Prostate gland (tissue), 2 donors: ENCODE measurements at regions not wholly inside any gene's neighbourhood (a gene's known extent, or its start where the extent isn't known, plus 50 kb on each side); places are given as distances from the start of the nearest gene placed in this dataset.

ENCODE experiments used
- DNase-seq: peaks from one replicate; pipeline ENCODE4 v3.0.0-alpha.2; 2019; ENCODE audit warnings: low spot score
- H3K27ac ChIP-seq, 2 donors: fragments of 200-600 bp; sonication (generic); 2 replicates each; pipeline ENCODE4 v1.5.1; 2017 to 2019
- H3K27me3 ChIP-seq: fragments of 200-600 bp; sonication (generic); replicated peaks from 2 replicates; pipeline ENCODE4 v1.5.1; 2019; ENCODE audit not compliant: insufficient read depth
- H3K36me3 ChIP-seq, 2 donors: fragments of 200-600 bp; sonication (generic); 1 replicate in 1 of 2; 2 replicates in 1 of 2; pipeline versions ENCODE4 v1.5.1 to v1.8.1; 2017 to 2019
- H3K4me1 ChIP-seq: fragments of 200-600 bp; sonication (generic); replicated peaks from 2 replicates; pipeline ENCODE4 v1.5.1; 2019
- H3K4me3 ChIP-seq, 2 donors: fragments of 200-600 bp; sonication (generic); 2 replicates each; pipeline ENCODE4 v1.5.1; 2017 to 2019
- H3K9me3 ChIP-seq: fragments of 200-600 bp; sonication (generic); 2 replicates; pipeline ENCODE4 v1.5.1; 2017
- POLR2A ChIP-seq: fragments of 450-650 bp; IDR thresholded peaks from one replicate; pipeline ENCODE4 v1.6.1; 2016; ENCODE audit warnings: antibody characterized with exemption, mild to moderate bottlenecking
- POLR2AphosphoS5 ChIP-seq: sonication (generic); formaldehyde crosslinking; IDR thresholded peaks from one replicate; pipeline ENCODE4 v1.6.1; 2017; ENCODE audit warnings: antibody characterized with exemption
- WGBS: methylation state at CpG from one replicate; pipeline ENCODE4 v1.1.5; 2018; 5-methylcytosine and 5-hydroxymethylcytosine counted together
- intact Hi-C: fragments of 100-400 bp; cut with DNase I; formaldehyde crosslinking; loops from one replicate; pipeline ENCODE4 v1.14.2; 2022
- TF ChIP-seq, protein P1 (sequence below), 4 experiments: fragments of 200-600 bp in 2 of 4; fragments of 450-650 bp in 2 of 4; sonication (generic) in 2 of 4; IDR thresholded peaks; 1 replicate in 3 of 4; 2 replicates in 1 of 4; pipeline ENCODE4 v1.5.1; 2016 to 2019; ENCODE audit warnings: antibody characterized with exemption in 4 of 4, mild to moderate bottlenecking in 2 of 4, moderate library complexity in 2 of 4

DNA sequence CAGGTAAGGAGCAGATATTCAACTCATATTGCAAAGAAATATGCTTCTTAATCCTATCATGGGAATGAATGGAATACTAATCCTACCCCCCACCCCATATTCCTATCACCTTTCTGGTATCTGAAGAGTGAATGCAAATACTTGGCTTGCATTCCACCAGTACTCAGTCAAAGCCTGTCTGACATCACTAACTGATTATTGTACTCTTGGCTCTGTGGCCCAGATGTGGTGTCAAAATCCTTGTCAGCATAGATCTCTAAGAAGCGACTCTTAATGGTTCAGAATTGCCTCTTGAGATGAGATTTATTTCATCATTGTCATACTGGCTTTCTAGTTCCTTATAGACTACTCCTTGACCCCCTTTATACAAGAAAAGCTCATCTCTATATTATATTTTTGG, 604.6 kb downstream of the ADGRL2 start:
- TF ChIP-seq POLR2A: no peak
- TF ChIP-seq, protein P1, sequence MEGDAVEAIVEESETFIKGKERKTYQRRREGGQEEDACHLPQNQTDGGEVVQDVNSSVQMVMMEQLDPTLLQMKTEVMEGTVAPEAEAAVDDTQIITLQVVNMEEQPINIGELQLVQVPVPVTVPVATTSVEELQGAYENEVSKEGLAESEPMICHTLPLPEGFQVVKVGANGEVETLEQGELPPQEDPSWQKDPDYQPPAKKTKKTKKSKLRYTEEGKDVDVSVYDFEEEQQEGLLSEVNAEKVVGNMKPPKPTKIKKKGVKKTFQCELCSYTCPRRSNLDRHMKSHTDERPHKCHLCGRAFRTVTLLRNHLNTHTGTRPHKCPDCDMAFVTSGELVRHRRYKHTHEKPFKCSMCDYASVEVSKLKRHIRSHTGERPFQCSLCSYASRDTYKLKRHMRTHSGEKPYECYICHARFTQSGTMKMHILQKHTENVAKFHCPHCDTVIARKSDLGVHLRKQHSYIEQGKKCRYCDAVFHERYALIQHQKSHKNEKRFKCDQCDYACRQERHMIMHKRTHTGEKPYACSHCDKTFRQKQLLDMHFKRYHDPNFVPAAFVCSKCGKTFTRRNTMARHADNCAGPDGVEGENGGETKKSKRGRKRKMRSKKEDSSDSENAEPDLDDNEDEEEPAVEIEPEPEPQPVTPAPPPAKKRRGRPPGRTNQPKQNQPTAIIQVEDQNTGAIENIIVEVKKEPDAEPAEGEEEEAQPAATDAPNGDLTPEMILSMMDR (IDR thresholded peaks at IDR 0.05): no peak
- no peaks in the 10 kb centered on the region for H3K9me3 ChIP-seq
- DNase-seq: no peak
- intact Hi-C loops: no loop called here
- H3K4me3 ChIP-seq: no peak overlapping the region
- no peak overlapping the region for H3K27ac ChIP-seq
- no peaks in the 10 kb centered on the region for H3K4me1 ChIP-seq
- 91% methylated on average over 1 of the region's 1 CpG for WGBS
- no peaks in the 10 kb centered on the region for H3K36me3 ChIP-seq
- no peaks in the 10 kb centered on the region for H3K27me3 ChIP-seq

DNA sequence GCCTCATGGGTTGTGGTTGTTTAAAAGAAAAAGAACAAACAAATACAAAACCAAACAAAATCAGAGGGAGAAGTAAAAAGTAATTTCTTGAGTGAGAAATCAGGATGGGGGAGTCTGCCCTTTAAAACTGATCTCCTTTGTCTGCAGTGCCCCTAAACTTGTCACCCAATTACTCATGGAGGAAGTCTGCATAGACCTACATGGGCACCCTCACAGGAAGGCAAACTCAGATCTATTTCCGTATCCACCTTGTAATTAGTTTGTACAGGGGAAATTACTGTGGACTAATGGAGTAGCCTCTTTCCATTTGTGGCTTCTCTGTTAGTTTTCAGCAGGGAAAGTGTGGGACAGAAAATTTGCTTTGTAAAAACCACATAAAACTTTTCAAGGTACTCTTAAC, 600.4 kb downstream of the ADGRL2 start:
- WGBS: 74% methylated on average over 1 of the region's 1 CpG
- no peaks in the 10 kb centered on the region for H3K36me3 ChIP-seq

GRCh38 chr1:82400521-82400920, 599.8 kb downstream of the ADGRL2 start:
- no peak for TF ChIP-seq POLR2AphosphoS5
- TF ChIP-seq, protein P1 (IDR thresholded peaks at IDR 0.05): no peak
- TF ChIP-seq POLR2A: no peak
- no peaks in the 10 kb centered on the region for H3K27me3 ChIP-seq
- 77% methylated on average over 4 of the region's 4 CpGs for WGBS
- no peaks in the 10 kb centered on the region for H3K4me1 ChIP-seq
- H3K4me3 ChIP-seq: no peak overlapping the region
- no peak for DNase-seq
- no peak overlapping the region for H3K27ac ChIP-seq
- no peaks in the 10 kb centered on the region for H3K9me3 ChIP-seq
- H3K36me3 ChIP-seq: no peaks in the 10 kb centered on the region
- intact Hi-C loops: no loop called here

More for the DNA sequence above, 600.4 kb downstream of the ADGRL2 start:
- H3K4me3 ChIP-seq: no peak overlapping the region
- TF ChIP-seq, protein P1 (IDR thresholded peaks at IDR 0.05): no peak
- TF ChIP-seq POLR2AphosphoS5 (no peak), POLR2A (no peak)
- no peak overlapping the region for H3K27ac ChIP-seq
- intact Hi-C loops: no loop called here
- no peaks in the 10 kb centered on the region for H3K4me1 ChIP-seq
- no peaks in the 10 kb centered on the region for H3K27me3 ChIP-seq
- DNase-seq: no peak
- no peaks in the 10 kb centered on the region for H3K9me3 ChIP-seq

- DNase-seq: no peak
- Histone ChIP-seq H3K36me3 (no peaks in the 10 kb centered on the region), H3K27me3 (no peaks in the 10 kb centered on the region), H3K9me3 (no peaks in the 10 kb centered on the region), H3K4me3 (no peak overlapping the region), H3K4me1 (no peaks in the 10 kb centered on the region), H3K27ac (no peak overlapping the region)
- intact Hi-C loops: no loop called here
- TF ChIP-seq, protein P1 (IDR thresholded peaks at IDR 0.05): no peak
- TF ChIP-seq POLR2AphosphoS5 (no peak), POLR2A (no peak)
Measured at GRCh38 chr1:82399093-82399492, 598.4 kb downstream of the ADGRL2 start.

DNA sequence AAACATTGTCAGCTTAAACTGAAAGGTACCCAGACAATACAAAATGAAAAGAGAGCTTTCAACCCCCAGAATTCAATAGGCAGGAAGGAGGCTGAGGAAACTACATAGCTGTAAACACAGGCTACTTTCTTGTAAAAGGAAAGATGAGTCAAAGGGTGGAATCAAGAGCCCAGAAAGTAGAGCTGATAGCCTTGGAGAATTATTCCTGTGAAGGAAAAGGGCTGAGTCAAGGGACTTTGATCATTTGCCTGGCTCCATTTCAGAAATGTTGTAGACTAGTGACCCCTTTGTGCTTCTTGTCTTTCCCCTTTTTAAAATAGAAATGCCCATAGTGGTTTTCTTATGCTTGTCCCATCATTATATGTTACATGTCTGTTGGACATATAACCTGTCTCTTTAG, 597.6 kb downstream of the ADGRL2 start:
- no peak overlapping the region for H3K27ac ChIP-seq
- TF ChIP-seq POLR2A (no peak), POLR2AphosphoS5 (no peak)
- TF ChIP-seq, protein P1 (IDR thresholded peaks at IDR 0.05): no peak
- no peak overlapping the region for H3K4me3 ChIP-seq
- no peaks in the 10 kb centered on the region for H3K9me3 ChIP-seq
- intact Hi-C loops: no loop called here
- H3K27me3 ChIP-seq: no peaks in the 10 kb centered on the region
- H3K36me3 ChIP-seq: no peaks in the 10 kb centered on the region
- no peak for DNase-seq
- H3K4me1 ChIP-seq: no peaks in the 10 kb centered on the region
